RWPE1 (cell line): ENCODE measurements at regions not wholly inside any gene's neighbourhood (a gene's known extent, or its start where the extent isn't known, plus 50 kb on each side); places are given as distances from the start of the nearest gene placed in this dataset.

ENCODE experiments used
- CTCF ChIA-PET: fragments of 350-600 bp; sonication (Branson Sonifier 250); formaldehyde crosslinking; extraction: SDS; loops from one replicate; lab custom pipeline; 2021; lab: Yijun Ruan, JAX
- POLR2A ChIA-PET: fragments of 400-600 bp; formaldehyde crosslinking; extraction: SDS; loops from one replicate; lab custom pipeline; 2020; ENCODE audit warnings: antibody characterized with exemption; ENCODE audit not compliant: low non-redundant PET; lab: Yijun Ruan, JAX
- DNase-seq: peaks from one replicate; pipeline ENCODE4 v3.0.0; 2012; ENCODE audit warnings: low spot score
- H3K27ac ChIP-seq: fragments of 450-650 bp; 2 replicates; pipeline ENCODE4 v1.5.1; 2017
- TF ChIP-seq, protein P1 (sequence below): fragments of 450-650 bp; conservative IDR thresholded peaks from 2 replicates; pipeline ENCODE4 v1.5.1; 2017; ENCODE audit warnings: low read depth, mild to moderate bottlenecking

DNA sequence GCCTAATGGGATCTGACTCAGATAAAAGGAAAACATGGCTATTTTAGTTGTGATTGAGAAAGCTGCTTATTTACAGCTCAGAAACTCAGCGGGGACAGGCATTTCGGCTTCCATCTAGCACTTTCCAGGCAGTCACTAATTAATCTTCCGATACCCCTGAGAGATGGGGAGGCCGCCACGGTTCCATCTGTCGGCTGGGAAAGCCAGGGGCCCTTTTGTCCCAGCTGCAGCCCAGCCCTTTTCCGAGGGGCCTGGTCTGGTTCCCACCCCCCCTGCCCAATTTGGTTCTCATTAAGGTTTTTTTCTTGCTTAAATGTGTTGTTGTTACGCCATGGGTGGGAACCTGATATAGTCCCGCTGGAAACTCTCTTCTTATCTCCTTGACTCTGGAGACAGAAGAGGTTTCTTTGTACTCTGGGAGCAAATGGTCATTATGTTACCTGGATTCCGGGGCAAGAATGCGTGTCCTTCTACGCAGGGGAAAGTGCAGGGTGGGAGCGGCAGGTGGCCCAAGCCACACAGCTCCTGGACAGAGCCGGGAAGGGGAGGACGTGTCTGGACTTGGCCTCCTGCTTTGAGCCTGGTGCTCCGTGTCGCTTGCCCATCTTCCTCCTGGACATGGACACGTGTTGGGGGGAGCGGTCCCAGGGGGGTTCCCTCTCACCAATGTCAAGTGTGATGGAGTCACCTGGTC is 50.9 kb upstream of the GSE1 start:
- peak overlapping the region; percentile 44 for H3K27ac ChIP-seq
- ChIA-PET POLR2A (no interaction called here), CTCF (interaction anchor here (0.7 to 1.4 kb wide), 3 partner anchors 10 to 695 kb away, joined by 4 to 6 read pairs (median 5); no protein-coding TSS in a partner anchor)
- no peak for DNase-seq
- TF ChIP-seq, protein P1, sequence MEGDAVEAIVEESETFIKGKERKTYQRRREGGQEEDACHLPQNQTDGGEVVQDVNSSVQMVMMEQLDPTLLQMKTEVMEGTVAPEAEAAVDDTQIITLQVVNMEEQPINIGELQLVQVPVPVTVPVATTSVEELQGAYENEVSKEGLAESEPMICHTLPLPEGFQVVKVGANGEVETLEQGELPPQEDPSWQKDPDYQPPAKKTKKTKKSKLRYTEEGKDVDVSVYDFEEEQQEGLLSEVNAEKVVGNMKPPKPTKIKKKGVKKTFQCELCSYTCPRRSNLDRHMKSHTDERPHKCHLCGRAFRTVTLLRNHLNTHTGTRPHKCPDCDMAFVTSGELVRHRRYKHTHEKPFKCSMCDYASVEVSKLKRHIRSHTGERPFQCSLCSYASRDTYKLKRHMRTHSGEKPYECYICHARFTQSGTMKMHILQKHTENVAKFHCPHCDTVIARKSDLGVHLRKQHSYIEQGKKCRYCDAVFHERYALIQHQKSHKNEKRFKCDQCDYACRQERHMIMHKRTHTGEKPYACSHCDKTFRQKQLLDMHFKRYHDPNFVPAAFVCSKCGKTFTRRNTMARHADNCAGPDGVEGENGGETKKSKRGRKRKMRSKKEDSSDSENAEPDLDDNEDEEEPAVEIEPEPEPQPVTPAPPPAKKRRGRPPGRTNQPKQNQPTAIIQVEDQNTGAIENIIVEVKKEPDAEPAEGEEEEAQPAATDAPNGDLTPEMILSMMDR = no peak

DNA sequence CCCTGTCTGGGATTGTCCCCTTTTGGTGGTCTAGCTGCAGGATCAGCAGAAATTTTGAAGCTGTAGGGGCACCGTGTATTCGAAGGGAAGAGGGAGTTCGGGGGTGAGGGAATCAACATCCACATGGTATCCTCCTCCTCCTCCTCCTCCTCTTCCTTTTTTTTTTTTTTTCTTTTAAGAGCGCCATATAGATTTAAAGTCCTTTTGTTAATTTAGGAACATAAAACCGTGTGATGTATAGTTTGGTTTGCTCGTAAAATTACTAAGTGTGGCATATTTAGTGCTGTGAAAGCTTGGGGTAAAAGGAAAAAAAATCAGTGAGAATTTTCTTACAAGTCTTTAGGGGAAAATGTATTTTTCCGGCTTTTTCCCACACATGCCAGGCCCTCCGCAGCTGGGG is 50.1 kb upstream of the GSE1 start:
- DNase-seq = no peak
- peak overlapping the region; percentile 44 for H3K27ac ChIP-seq
- TF ChIP-seq, protein P1 = no peak
- ChIA-PET POLR2A (no interaction called here), CTCF (interaction anchor here (0.5 to 1.1 kb wide), 3 partner anchors 9 to 694 kb away, joined by 3 to 5 read pairs (median 4); no protein-coding TSS in a partner anchor)
